Raji (cell line): ENCODE measurements at regions not wholly inside any gene's neighbourhood (a gene's known extent, or its start where the extent isn't known, plus 50 kb on each side); places are given as distances from the start of the nearest gene placed in this dataset.

Experiments used
- POLR2A ChIP-seq: IDR thresholded peaks from 2 replicates; pipeline ENCODE4 v1.6.1; 2011; ENCODE audit warnings: low read depth, low read length, control low read depth; ENCODE audit not compliant: insufficient read depth

- TF ChIP-seq POLR2A: no peak
Measured at GRCh38 chr21:24868117-24868516, 739.2 kb downstream of the MRPL39 start.

GRCh38 chr21:24861471-24861870 lies 745.8 kb downstream of the MRPL39 start:
- no peak for TF ChIP-seq POLR2A

DNA sequence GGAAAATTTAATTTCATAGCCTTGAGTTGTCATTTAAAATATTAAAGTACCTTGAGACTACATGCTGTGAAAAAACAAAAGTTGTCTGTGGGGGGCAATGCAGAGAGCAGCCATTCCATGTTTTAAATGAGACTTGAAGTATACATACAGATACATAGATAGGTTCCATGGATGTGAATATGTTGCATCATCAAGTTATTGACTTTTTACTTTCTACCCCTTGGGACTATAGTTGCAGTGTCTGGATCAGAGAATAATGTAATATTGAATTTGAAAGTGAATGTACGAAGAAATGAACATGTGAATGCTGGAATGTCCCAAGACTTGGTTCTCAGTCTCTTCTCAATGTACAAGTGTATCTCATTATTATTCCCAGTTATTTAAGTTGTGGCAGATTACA lies 751.0 kb downstream of the MRPL39 start:
- no peak for TF ChIP-seq POLR2A

DNA sequence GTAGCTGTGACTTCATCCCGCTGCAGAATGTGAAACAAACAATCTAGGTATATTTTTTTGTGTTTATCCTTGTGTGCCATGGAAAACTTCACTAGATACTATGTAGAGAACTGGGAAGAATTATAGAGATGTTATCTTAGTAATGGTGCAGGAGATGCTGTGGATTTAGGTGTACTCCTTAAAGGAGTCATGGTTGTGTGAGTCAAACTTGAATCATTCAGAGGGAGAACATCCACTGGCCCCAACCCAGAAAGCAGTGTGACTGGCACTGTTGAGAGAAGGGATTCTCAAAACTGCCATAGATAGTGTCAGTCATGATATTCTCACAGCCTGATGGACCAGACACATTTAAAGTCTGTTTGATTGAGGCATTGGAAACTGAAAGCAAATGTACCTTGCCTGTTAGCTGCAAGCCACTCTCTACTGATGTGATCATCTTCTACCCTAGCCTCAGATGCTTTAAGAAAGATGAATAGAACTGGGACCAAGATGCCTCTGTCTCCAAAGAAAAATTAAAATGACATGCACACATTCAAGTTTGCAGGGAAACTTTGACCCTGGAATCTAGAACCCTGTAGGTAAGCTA lies 754.6 kb downstream of the MRPL39 start:
- TF ChIP-seq POLR2A: no peak

- TF ChIP-seq POLR2A: no peak
Measured at GRCh38 chr21:24850121-24850520, 757.2 kb downstream of the MRPL39 start.

GRCh38 chr21:24844671-24845070 lies 762.6 kb downstream of the MRPL39 start:
- no peak for TF ChIP-seq POLR2A

GRCh38 chr21:24840287-24840686 lies 767.0 kb downstream of the MRPL39 start:
- TF ChIP-seq POLR2A: no peak

- TF ChIP-seq POLR2A: no peak
Measured at GRCh38 chr21:24832961-24833360, 774.3 kb downstream of the MRPL39 start.

GRCh38 chr21:24829397-24829796 lies 777.9 kb downstream of the MRPL39 start:
- TF ChIP-seq POLR2A: no peak

- TF ChIP-seq POLR2A: no peak
Measured at GRCh38 chr21:24826822-24827221, 780.5 kb downstream of the MRPL39 start.

- no peak for TF ChIP-seq POLR2A
Measured at GRCh38 chr21:24825348-24825747, 781.9 kb downstream of the MRPL39 start.

DNA sequence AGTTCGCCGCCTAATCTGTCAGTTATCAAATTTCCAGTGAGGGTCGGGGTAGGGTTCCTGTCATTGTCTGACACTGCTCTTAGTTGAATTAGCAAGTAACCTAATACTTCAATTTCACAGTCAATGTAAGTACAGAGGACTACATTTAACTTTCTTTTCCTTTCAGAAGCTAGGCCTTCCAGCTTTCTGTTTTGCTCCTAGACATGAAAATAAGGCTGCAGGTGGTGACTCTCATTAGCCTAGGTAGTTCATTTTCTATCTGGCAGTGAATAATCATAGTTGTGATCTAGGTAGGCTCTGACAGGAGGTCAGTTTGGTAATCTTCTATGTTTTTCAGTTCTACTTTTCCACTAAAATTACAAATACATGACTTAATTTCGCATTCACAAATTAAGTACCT lies 783.1 kb downstream of the MRPL39 start:
- no peak for TF ChIP-seq POLR2A

- TF ChIP-seq POLR2A: no peak
Measured at GRCh38 chr21:24823247-24823646, 784.0 kb downstream of the MRPL39 start.

- TF ChIP-seq POLR2A: no peak
Measured at GRCh38 chr21:24785033-24785432, 822.2 kb downstream of the MRPL39 start.

GRCh38 chr21:24781146-24781545 lies 826.1 kb downstream of the MRPL39 start:
- no peak for TF ChIP-seq POLR2A

DNA sequence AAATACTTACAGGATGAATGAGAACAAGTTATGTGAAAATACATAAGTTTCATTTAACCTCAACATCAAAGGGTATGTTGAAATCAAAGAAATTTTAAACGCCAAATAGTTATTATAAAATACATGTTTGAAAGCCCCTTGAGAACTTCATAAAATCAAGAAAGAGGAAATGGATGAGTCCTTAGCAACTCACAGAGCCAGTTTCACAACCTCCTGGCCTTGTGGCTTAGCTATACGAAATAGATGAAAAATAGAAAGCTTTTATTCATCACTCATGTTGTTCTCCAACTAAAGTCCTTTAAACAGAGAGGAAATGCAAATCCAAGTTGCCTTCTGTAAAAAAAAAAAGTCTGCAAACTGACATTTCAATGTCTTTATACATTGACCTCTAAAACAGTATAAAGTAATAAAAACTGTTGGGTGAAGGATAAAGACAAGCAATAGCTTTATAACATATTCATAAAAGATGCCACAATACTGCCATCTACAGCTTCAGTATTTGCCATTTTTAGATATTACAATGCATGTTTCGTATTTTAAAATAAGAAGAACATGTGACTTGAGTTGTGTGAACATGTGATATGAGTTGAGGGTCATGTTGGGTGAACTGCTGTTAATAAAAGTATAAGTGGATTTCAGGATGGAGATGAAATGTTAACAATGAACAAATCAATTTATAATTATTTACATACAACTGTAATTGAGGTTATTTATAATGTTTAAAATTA lies 847.8 kb downstream of the MRPL39 start:
- TF ChIP-seq POLR2A: no peak

DNA sequence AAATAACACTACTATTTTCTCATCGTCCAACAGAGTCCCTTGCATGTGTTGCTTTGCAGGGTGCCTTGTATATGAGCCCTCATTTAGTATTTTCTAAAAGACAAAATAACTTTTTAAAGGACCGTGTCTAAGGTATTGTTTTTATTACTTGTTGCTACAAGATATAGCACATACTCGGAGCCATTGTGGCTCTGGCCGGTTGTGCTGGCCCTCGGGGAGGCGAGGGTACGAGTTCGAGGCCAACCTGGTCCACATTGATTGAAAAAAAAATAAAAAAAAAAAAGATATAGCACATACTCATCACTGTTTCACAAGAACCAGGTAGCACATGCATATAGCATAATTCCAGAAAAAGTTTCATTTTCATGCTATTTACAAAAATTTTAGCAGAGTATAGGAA lies 869.2 kb downstream of the MRPL39 start:
- TF ChIP-seq POLR2A: no peak
